Spleen (tissue), 11 donors: ENCODE measurements at regions not wholly inside any gene's neighbourhood (a gene's known extent, or its start where the extent isn't known, plus 50 kb on each side); places are given as distances from the start of the nearest gene placed in this dataset.
A peak's percentile ranks its signal among the peaks of the same experiment; 100 is the strongest.

Experiments used
- DNase-seq: peaks from one replicate; pipeline ENCODE4 v3.0.0-alpha.2; 2020
- H3K27ac ChIP-seq, 8 donors: fragments of 200-600 bp; sonication (generic) in 7 of 8; 1 replicate in 4 of 8; 2 replicates in 4 of 8; pipeline versions ENCODE4 v1.5.0 to v1.8.0; 2016 to 2021; ENCODE audit warnings: inconsistent platforms in 4 of 8, mild to moderate bottlenecking in 4 of 8, moderate library complexity in 1 of 8
- H3K27me3 ChIP-seq, 7 donors: fragments of 200-600 bp; sonication (generic) in 6 of 7; replicated peaks in 1 of 7; 1 replicate in 4 of 7; 2 replicates in 3 of 7; pipeline versions ENCODE4 v1.5.0 to v1.8.0; 2016 to 2021; ENCODE audit warnings: inconsistent platforms in 3 of 7, mild to moderate bottlenecking in 1 of 7
- H3K36me3 ChIP-seq, 6 donors: fragments of 200-600 bp; sonication (generic) in 5 of 6; 1 replicate in 4 of 6; 2 replicates in 2 of 6; pipeline versions ENCODE4 v1.5.0 to v1.8.0; 2016 to 2021; ENCODE audit warnings: inconsistent platforms in 2 of 6
- H3K4me1 ChIP-seq, 6 donors: fragments of 200-600 bp; sonication (generic) in 5 of 6; 1 replicate in 3 of 6; 2 replicates in 3 of 6; pipeline versions ENCODE4 v1.5.0 to v1.8.0; 2016 to 2021; ENCODE audit warnings: inconsistent platforms in 3 of 6
- H3K4me3 ChIP-seq, 8 donors: fragments of 200-600 bp; sonication (generic) in 7 of 8; 1 replicate in 4 of 8; 2 replicates in 4 of 8; pipeline versions ENCODE4 v1.5.0 to v1.8.0; 2016 to 2021; ENCODE audit warnings: inconsistent platforms in 4 of 8, mild to moderate bottlenecking in 4 of 8, moderate library complexity in 2 of 8
- H3K9me3 ChIP-seq, 8 donors: fragments of 200-600 bp; sonication (generic) in 7 of 8; 1 replicate in 4 of 8; 2 replicates in 4 of 8; pipeline versions ENCODE4 v1.5.0 to v1.8.0; 2016 to 2021; ENCODE audit warnings: inconsistent platforms in 4 of 8
- POLR2A ChIP-seq, 3 donors: fragments of 450-650 bp; IDR thresholded peaks; one replicate each; pipeline ENCODE4 v1.5.1; 2017; ENCODE audit warnings: antibody characterized with exemption in 3 of 3, mild to moderate bottlenecking in 1 of 3
- POLR2AphosphoS5 ChIP-seq, 3 donors: sonication (generic); formaldehyde crosslinking; IDR thresholded peaks; one replicate each; pipeline ENCODE4 v1.5.1; 2017; ENCODE audit warnings: antibody characterized with exemption in 3 of 3
- WGBS, 5 donors: extraction: QIAGEN DNeasy Blood & Tissue Kit in 3 of 5; methylation state at CpG; one replicate each; pipeline versions ENCODE4 v1.1.5 to v1.1.7; 2013 to 2018; 5-methylcytosine and 5-hydroxymethylcytosine counted together
- intact Hi-C: fragments of 100-400 bp; cut with DNase I; formaldehyde crosslinking; loops from one replicate; pipeline ENCODE4 v1.15.0; 2023; ENCODE audit warnings: low total_unique reads
- TF ChIP-seq, protein P1 (sequence below), 11 experiments: fragments of 200-600 bp in 7 of 11; fragments of 450-650 bp in 4 of 11; sonication (generic) in 4 of 11; IDR thresholded peaks in 8 of 11; conservative IDR thresholded peaks in 3 of 11; 1 replicate in 7 of 11; 2 replicates in 4 of 11; pipeline versions ENCODE4 v1.4.0 to v1.8.0; 2016 to 2021; ENCODE audit warnings: antibody characterized with exemption in 11 of 11, inconsistent platforms in 4 of 11, mild to moderate bottlenecking in 1 of 11
- donor health status: healthy with polysubstance abuse.
- donor health status: DM: no; HTN: no; CAD: no; lungs with moderate emphysema.
- donor health status: DM: no; HTN: no; CAD: no.
- donor health status: Bipolar disorder and iron deficiency.
- donor health status: healthy.
- donor health status: DM: no; HTN: no; CAD: no.
- donor health status: DM: yes; HTN: yes; CAD: no.

DNA sequence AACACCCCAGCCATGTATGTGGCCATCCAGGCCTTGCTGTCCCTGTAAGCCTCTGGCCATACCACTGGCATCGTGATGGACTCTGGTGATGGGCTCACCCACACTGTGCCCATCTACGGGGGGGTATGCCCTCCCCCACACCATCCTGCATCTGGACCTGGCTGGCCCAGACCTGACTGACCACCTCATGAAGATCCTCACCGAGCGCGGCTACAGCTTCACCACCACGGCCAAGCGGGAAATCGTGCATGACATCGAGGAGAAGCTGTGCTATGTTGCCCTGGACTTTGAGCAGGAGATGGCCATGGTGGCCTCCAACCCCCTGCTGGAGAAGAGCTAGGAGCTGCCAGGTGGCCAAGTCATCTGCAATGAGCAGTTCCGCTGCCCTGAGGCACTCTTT is 80.4 kb upstream of the ZCCHC2 start:
- TF ChIP-seq POLR2AphosphoS5 (IDR thresholded peaks at IDR 0.05) (no peak), POLR2A (IDR thresholded peaks at IDR 0.05) (no peak)
- TF ChIP-seq, protein P1, sequence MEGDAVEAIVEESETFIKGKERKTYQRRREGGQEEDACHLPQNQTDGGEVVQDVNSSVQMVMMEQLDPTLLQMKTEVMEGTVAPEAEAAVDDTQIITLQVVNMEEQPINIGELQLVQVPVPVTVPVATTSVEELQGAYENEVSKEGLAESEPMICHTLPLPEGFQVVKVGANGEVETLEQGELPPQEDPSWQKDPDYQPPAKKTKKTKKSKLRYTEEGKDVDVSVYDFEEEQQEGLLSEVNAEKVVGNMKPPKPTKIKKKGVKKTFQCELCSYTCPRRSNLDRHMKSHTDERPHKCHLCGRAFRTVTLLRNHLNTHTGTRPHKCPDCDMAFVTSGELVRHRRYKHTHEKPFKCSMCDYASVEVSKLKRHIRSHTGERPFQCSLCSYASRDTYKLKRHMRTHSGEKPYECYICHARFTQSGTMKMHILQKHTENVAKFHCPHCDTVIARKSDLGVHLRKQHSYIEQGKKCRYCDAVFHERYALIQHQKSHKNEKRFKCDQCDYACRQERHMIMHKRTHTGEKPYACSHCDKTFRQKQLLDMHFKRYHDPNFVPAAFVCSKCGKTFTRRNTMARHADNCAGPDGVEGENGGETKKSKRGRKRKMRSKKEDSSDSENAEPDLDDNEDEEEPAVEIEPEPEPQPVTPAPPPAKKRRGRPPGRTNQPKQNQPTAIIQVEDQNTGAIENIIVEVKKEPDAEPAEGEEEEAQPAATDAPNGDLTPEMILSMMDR (IDR thresholded peaks at IDR 0.05 in 8 of 11, conservative IDR thresholded peaks at IDR 0.05 in 3 of 11): no peak
- Histone ChIP-seq H3K4me3 (no peak overlapping the region), H3K4me1 (peaks cover 0 to 16% (median 11%) of the 10 kb centered on the region in 6 donors), H3K27ac (no peak overlapping the region), H3K27me3 (peaks cover 0 to 6% (median 0%) of the 10 kb centered on the region in 7 donors), H3K9me3 (no peaks in the 10 kb centered on the region), H3K36me3 (no peaks in the 10 kb centered on the region)
- WGBS, 5 donors: 85 to 100% (median 94%) methylated on average over 1 to 10 of the region's 10 CpGs
- DNase-seq: no peak
- intact Hi-C loops: no loop called here

- WGBS, 5 donors: 69 to 86% (median 80%) methylated on average over 4 of the region's 4 CpGs
- intact Hi-C loops: no loop called here
These were observed 77.4 kb upstream of the ZCCHC2 start for GRCh38 chr18:62445386-62445917.

GRCh38 chr18:62446511-62446910 is 76.3 kb upstream of the ZCCHC2 start:
- no peak overlapping the region for H3K27ac ChIP-seq
- no peak for TF ChIP-seq POLR2A (IDR thresholded peaks at IDR 0.05)

More at GRCh38 chr18:62445386-62445917, 77.4 kb upstream of the ZCCHC2 start:
- Histone ChIP-seq H3K27ac (no peak overlapping the region), H3K4me1 (peaks cover 0 to 14% (median 4%) of the 10 kb centered on the region in 6 donors), H3K9me3 (no peaks in the 10 kb centered on the region), H3K36me3 (no peaks in the 10 kb centered on the region), H3K4me3 (no peak overlapping the region), H3K27me3 (peaks cover 0 to 6% (median 0%) of the 10 kb centered on the region in 7 donors)
- TF ChIP-seq, protein P1 (IDR thresholded peaks at IDR 0.05 in 8 of 11, conservative IDR thresholded peaks at IDR 0.05 in 3 of 11): no peak
- TF ChIP-seq POLR2A (IDR thresholded peaks at IDR 0.05) (no peak), POLR2AphosphoS5 (IDR thresholded peaks at IDR 0.05) (no peak)
- no peak for DNase-seq

DNA sequence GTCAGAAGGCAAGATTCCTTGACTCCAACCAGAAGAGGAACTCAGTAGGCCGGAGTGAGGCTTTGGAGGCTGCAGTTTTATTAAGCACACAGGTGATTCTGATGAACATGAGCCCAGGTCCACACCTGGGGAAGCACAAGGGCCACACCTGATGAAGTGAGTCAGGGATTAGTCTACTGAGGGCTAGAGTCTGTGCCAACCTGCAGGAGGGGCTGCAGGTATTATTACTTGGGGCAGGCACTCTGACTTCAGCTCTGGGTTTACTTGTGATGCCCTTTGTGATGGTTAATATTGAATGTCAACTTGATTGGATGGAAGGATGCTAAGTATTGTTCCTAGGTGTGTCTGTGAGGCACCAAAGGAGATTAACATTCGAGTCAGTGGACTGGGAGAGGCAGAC is 75.2 kb upstream of the ZCCHC2 start:
- H3K9me3 ChIP-seq: no peaks in the 10 kb centered on the region
- WGBS, 5 donors: 51 to 72% (median 68%) methylated on average over 2 of the region's 2 CpGs
- TF ChIP-seq POLR2AphosphoS5 (IDR thresholded peaks at IDR 0.05) (no peak), POLR2A (IDR thresholded peaks at IDR 0.05) (no peak)
- TF ChIP-seq, protein P1 (IDR thresholded peaks at IDR 0.05 in 8 of 11, conservative IDR thresholded peaks at IDR 0.05 in 3 of 11): no peak
- H3K4me3 ChIP-seq: no peak overlapping the region
- H3K36me3 ChIP-seq: no peaks in the 10 kb centered on the region
- no peaks in the 10 kb centered on the region for H3K27me3 ChIP-seq
- intact Hi-C loops: no loop called here
- peaks cover 0 to 36% (median 20%) of the 10 kb centered on the region in 6 donors for H3K4me1 ChIP-seq
- peak overlapping the region in 1 of 8 donors; percentile 24 for H3K27ac ChIP-seq
- no peak for DNase-seq

More at GRCh38 chr18:62446511-62446910, 76.3 kb upstream of the ZCCHC2 start:
- Histone ChIP-seq H3K36me3 (no peaks in the 10 kb centered on the region), H3K9me3 (no peaks in the 10 kb centered on the region), H3K4me3 (no peak overlapping the region), H3K27me3 (no peaks in the 10 kb centered on the region), H3K4me1 (peaks cover 0 to 25% (median 14%) of the 10 kb centered on the region in 6 donors)
- 82 to 98% (median 85%) methylated on average over 2 of the region's 2 CpGs for WGBS, 5 donors
- no peak for DNase-seq
- intact Hi-C loops: no loop called here
